H1 (cell line): ENCODE measurements at regions not wholly inside any gene's neighbourhood (a gene's known extent, or its start where the extent isn't known, plus 50 kb on each side); places are given as distances from the start of the nearest gene placed in this dataset.
"Not testable (repeated sequence)": the region's sequence is repeated elsewhere in the genome, so short reads cannot be mapped to it uniquely, and the experiment has no call there.

Experiments
- CEBPB ChIP-seq: IDR thresholded peaks from 2 replicates; pipeline ENCODE4 v1.6.1; 2012; ENCODE audit warnings: low read depth, low read length
- EGR1 ChIP-seq: IDR thresholded peaks from 2 replicates; pipeline ENCODE4 v1.6.1; 2011; ENCODE audit warnings: low read depth, low read length, borderline replicate concordance
- EZH2 ChIP-seq: fragments of 200-600 bp; sonication (generic); IDR thresholded peaks from 2 replicates; pipeline ENCODE4 v1.7.1; 2012; ENCODE audit warnings: low read depth, mild to moderate bottlenecking, moderate library complexity, low read length, inconsistent platforms; ENCODE audit not compliant: severe bottlenecking
- KDM1A ChIP-seq: fragments of 200-600, 300-600 bp; sonication (generic); IDR thresholded peaks from 2 replicates; pipeline ENCODE4 v1.7.1; 2016; ENCODE audit warnings: mild to moderate bottlenecking, low read length, borderline replicate concordance
- RNF2 ChIP-seq: fragments of 200-900, 300-1000 bp; sonication (generic); IDR thresholded peaks from 2 replicates; pipeline ENCODE4 v1.7.1; 2016; ENCODE audit warnings: borderline replicate concordance, low read depth, mild to moderate bottlenecking, antibody characterized with exemption, low read length; ENCODE audit not compliant: poor library complexity, severe bottlenecking; ENCODE audit errors: missing control alignments
- SP1 ChIP-seq: IDR thresholded peaks from 2 replicates; pipeline ENCODE4 v1.6.1; 2011; ENCODE audit warnings: low read depth, low read length
- TAF7 ChIP-seq: optimal IDR thresholded peaks from 2 replicates; pipeline ENCODE3; 2011; ENCODE audit warnings: low read depth, mild to moderate bottlenecking, inconsistent platforms, low read length, moderate library complexity, borderline replicate concordance
- TCF12 ChIP-seq: IDR thresholded peaks from 2 replicates; pipeline ENCODE4 v1.6.1; 2011; ENCODE audit warnings: low read depth, mild to moderate bottlenecking, low read length
- TF ChIP-seq, protein P1 (sequence below), 3 experiments: IDR thresholded peaks; 1 replicate in 2 of 3; 2 replicates in 1 of 3; pipeline versions ENCODE4 v1.5.1 to v1.6.1; 2011; ENCODE audit warnings: low read length in 3 of 3, mild to moderate bottlenecking in 3 of 3, inconsistent platforms in 2 of 3, low read depth in 1 of 3, moderate library complexity in 1 of 3; ENCODE audit not compliant: insufficient read depth in 1 of 3; ENCODE audit errors: control extremely low read depth in 1 of 3

DNA sequence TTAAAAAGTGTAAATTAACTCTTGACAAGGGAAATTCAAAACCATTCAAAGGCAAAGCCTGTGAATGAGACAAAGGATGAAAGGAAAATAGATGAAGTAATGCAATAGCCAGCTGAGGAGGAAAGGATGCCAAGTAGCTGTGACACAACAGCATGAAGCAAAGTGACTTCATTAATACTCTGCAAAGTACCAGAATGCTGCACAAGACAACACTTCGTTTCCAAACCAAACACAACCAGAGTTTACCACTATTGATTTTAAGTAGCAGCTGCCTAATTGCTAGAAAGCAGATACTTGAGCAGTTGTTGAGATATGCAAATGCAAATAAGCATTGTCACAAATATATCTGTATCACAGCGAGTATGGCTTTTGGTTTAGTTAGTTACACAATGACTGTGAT lies 54.7 kb upstream of the POMZP3 start:
- TF ChIP-seq, protein P1, sequence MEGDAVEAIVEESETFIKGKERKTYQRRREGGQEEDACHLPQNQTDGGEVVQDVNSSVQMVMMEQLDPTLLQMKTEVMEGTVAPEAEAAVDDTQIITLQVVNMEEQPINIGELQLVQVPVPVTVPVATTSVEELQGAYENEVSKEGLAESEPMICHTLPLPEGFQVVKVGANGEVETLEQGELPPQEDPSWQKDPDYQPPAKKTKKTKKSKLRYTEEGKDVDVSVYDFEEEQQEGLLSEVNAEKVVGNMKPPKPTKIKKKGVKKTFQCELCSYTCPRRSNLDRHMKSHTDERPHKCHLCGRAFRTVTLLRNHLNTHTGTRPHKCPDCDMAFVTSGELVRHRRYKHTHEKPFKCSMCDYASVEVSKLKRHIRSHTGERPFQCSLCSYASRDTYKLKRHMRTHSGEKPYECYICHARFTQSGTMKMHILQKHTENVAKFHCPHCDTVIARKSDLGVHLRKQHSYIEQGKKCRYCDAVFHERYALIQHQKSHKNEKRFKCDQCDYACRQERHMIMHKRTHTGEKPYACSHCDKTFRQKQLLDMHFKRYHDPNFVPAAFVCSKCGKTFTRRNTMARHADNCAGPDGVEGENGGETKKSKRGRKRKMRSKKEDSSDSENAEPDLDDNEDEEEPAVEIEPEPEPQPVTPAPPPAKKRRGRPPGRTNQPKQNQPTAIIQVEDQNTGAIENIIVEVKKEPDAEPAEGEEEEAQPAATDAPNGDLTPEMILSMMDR (IDR thresholded peaks at IDR 0.05; ENCODE audit: control extremely low read depth in 1 of 3, insufficient read depth in 1 of 3, low read depth in 1 of 3, low read length in 3 of 3) = not testable (repeated sequence)
- TF ChIP-seq CEBPB, RNF2, EGR1, KDM1A, EZH2, TAF7, TCF12, SP1: not testable (repeated sequence)
